ENCODE measurements at regions not wholly inside any gene's neighbourhood (a gene's known extent, or its start where the extent isn't known, plus 50 kb on each side); places are given as distances from the start of the nearest gene placed in this dataset.
"Not testable (repeated sequence)": the region's sequence is repeated elsewhere in the genome, so short reads cannot be mapped to it uniquely, and the experiment has no call there.

- not testable (repeated sequence) for TF ChIP-seq CTCF (IDR thresholded peaks at IDR 0.05); POLR2AphosphoS5 (IDR thresholded peaks at IDR 0.05); EP300 (IDR thresholded peaks at IDR 0.05; ENCODE audit: low read depth); POLR2A (IDR thresholded peaks at IDR 0.05)
Observed at GRCh38 chr13:25019741-25020140, 76.2 kb upstream of the PABPC3 start.
